ENCODE measurements at regions not wholly inside any gene's neighbourhood (a gene's known extent, or its start where the extent isn't known, plus 50 kb on each side); places are given as distances from the start of the nearest gene placed in this dataset.

GRCh38 chr2:189267491-189267890 is 87.9 kb upstream of the COL5A2 start:
- TF ChIP-seq CTCF (IDR thresholded peaks at IDR 0.05) = no peak
- no peak for TF ChIP-seq REST (IDR thresholded peaks at IDR 0.05; ENCODE audit: insufficient read depth in 1 of 2, low read depth in 2 of 2, low read length in 1 of 2)

Measured in Panc1 (cell line).